Lower leg skin (tissue), 4 donors: ENCODE measurements at regions not wholly inside any gene's neighbourhood (a gene's known extent, or its start where the extent isn't known, plus 50 kb on each side); places are given as distances from the start of the nearest gene placed in this dataset.

Experiments
- DNase-seq, 2 donors: peaks; one replicate each; pipeline ENCODE4 v3.0.0-alpha.2; 2019; ENCODE audit warnings: low spot score in 2 of 2
- H3K4me3 ChIP-seq: fragments of 200-600 bp; sonication (generic); 2 replicates; pipeline ENCODE4 v1.5.1; 2017; ENCODE audit warnings: mild to moderate bottlenecking, low read depth; ENCODE audit not compliant: poor library complexity, severe bottlenecking
- POLR2A ChIP-seq, 2 donors: fragments of 450-650 bp; IDR thresholded peaks; one replicate each; pipeline ENCODE4 v1.6.1; 2016 to 2017; ENCODE audit warnings: antibody characterized with exemption in 2 of 2, mild to moderate bottlenecking in 1 of 2, moderate library complexity in 1 of 2
- WGBS, 2 donors: methylation state at CpG; one replicate each; pipeline ENCODE4 v1.1.5; 2018; 5-methylcytosine and 5-hydroxymethylcytosine counted together
- intact Hi-C: fragments of 100-400 bp; cut with DNase I; formaldehyde crosslinking; loops from one replicate; pipeline ENCODE4 v1.15.0; 2023; ENCODE audit warnings: low total_unique reads
- TF ChIP-seq, protein P1 (sequence below), 3 donors: fragments of 450-650 bp; IDR thresholded peaks; one replicate each; pipeline ENCODE4 v1.5.1; 2016; ENCODE audit warnings: antibody characterized with exemption in 3 of 3, mild to moderate bottlenecking in 3 of 3, moderate library complexity in 2 of 3

DNA sequence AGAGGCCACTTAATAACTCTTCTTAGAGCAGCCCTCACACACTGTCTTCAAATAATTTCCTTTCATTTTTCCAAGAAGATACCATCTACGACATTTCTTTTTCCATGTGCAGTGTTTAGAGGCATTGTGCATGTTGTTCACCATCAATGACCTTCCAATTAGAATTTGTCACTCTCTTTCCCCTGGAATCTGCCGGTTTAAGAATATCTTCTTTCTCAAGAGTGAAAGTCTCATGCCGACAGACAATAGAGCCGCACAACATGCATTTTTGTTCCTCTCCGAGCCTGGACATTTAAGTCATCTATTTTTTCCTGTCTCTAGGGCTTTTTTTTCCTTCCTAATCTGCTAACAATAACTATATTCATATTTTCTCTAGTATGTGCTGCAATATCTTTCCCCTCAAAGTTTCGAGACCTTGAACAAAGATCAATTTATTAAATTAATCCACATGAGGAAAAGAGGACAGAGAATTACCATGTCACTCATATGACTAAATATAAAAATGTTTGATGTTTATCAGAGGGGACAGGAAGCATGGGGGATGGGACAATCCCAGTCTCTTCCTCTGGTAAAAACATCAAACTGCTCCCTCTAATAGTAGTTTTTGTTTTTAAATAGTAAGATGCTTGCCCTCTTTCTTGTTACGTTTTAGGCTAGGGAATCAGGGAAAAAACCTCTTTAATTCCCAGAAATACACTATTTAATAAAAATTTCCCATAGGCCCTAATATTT, 893.4 kb downstream of the C6orf118 start:
- DNase-seq: no peak
- no peak overlapping the region for H3K4me3 ChIP-seq
- intact Hi-C loops: no loop called here
- 44 to 58% methylated on average over 7 of the region's 7 CpGs for WGBS, 2 donors
- TF ChIP-seq, protein P1, sequence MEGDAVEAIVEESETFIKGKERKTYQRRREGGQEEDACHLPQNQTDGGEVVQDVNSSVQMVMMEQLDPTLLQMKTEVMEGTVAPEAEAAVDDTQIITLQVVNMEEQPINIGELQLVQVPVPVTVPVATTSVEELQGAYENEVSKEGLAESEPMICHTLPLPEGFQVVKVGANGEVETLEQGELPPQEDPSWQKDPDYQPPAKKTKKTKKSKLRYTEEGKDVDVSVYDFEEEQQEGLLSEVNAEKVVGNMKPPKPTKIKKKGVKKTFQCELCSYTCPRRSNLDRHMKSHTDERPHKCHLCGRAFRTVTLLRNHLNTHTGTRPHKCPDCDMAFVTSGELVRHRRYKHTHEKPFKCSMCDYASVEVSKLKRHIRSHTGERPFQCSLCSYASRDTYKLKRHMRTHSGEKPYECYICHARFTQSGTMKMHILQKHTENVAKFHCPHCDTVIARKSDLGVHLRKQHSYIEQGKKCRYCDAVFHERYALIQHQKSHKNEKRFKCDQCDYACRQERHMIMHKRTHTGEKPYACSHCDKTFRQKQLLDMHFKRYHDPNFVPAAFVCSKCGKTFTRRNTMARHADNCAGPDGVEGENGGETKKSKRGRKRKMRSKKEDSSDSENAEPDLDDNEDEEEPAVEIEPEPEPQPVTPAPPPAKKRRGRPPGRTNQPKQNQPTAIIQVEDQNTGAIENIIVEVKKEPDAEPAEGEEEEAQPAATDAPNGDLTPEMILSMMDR (IDR thresholded peaks at IDR 0.05): no peak
- no peak for TF ChIP-seq POLR2A (IDR thresholded peaks at IDR 0.05)

DNA sequence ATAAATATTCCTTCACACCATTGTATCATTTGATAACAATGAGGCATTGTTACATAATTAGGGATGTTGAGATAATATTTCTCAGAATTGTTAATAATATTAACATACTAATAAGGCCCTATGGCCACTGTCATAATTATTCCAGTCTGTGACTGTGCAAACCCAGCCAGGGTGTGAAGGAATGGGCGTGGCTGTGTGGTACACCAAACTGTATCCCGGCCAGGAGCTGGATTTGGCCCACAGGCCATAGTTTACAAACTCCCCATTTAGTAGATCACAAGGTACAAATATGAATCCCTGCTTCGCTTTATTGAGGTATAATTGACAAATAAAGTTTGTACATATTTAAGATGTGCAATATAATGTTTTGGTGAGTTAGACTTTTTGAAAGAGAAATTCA, 894.7 kb downstream of the C6orf118 start:
- 62 to 65% methylated on average over 3 of the region's 3 CpGs for WGBS, 2 donors
- TF ChIP-seq POLR2A (IDR thresholded peaks at IDR 0.05): no peak
- TF ChIP-seq, protein P1 (IDR thresholded peaks at IDR 0.05): no peak
- DNase-seq: no peak
- no peak overlapping the region for H3K4me3 ChIP-seq
- intact Hi-C loops: no loop called here

- intact Hi-C loops: no loop called here
- DNase-seq: no peak
- no peak overlapping the region for H3K4me3 ChIP-seq
- WGBS, 2 donors: 58 to 60% methylated on average over 2 of the region's 2 CpGs
- no peak for TF ChIP-seq POLR2A (IDR thresholded peaks at IDR 0.05)
- TF ChIP-seq, protein P1 (IDR thresholded peaks at IDR 0.05): no peak
Measured at GRCh38 chr6:164412566-164412965, 896.8 kb downstream of the C6orf118 start.

GRCh38 chr6:164410017-164410416, 899.4 kb downstream of the C6orf118 start:
- intact Hi-C loops: no loop called here
- TF ChIP-seq, protein P1 (IDR thresholded peaks at IDR 0.05): no peak
- TF ChIP-seq POLR2A (IDR thresholded peaks at IDR 0.05): no peak

GRCh38 chr6:164409309-164410009, 899.9 kb downstream of the C6orf118 start:
- no peak for DNase-seq
- no peak overlapping the region for H3K4me3 ChIP-seq
- 66 to 71% methylated on average over 8 of the region's 8 CpGs for WGBS, 2 donors
- intact Hi-C loops: no loop called here
- TF ChIP-seq, protein P1 (IDR thresholded peaks at IDR 0.05): no peak
- TF ChIP-seq POLR2A (IDR thresholded peaks at IDR 0.05): no peak

More at GRCh38 chr6:164410017-164410416, 899.4 kb downstream of the C6orf118 start:
- H3K4me3 ChIP-seq: no peak overlapping the region
- WGBS, 2 donors: 80 to 87% methylated on average over 5 of the region's 5 CpGs
- DNase-seq: no peak
